GM06990 (cell line): ENCODE measurements at regions not wholly inside any gene's neighbourhood (a gene's known extent, or its start where the extent isn't known, plus 50 kb on each side); places are given as distances from the start of the nearest gene placed in this dataset.

Source experiments
- DNase-seq: peaks from one replicate; pipeline ENCODE4 v3.0.0-alpha.2; 2011; ENCODE audit not compliant: insufficient read length; ENCODE audit errors: extremely low read depth
- H3K27me3 ChIP-seq: replicated peaks from 2 replicates; pipeline ENCODE4 v1.6.0; 2011; ENCODE audit warnings: low read length; ENCODE audit not compliant: control insufficient read depth, insufficient read depth
- H3K36me3 ChIP-seq: 2 replicates; pipeline ENCODE4 v1.5.1; 2011; ENCODE audit warnings: low read length; ENCODE audit not compliant: control insufficient read depth, insufficient read depth
- H3K4me3 ChIP-seq: replicated peaks from 2 replicates; pipeline ENCODE4 v1.5.1; 2011; ENCODE audit warnings: low read depth, mild to moderate bottlenecking, control low read depth, low read length
- CTCF ChIP-seq: IDR thresholded peaks from 2 replicates; pipeline ENCODE4 v1.5.1; 2011; ENCODE audit warnings: low read length, control low read depth, mild to moderate bottlenecking, inconsistent platforms; ENCODE audit not compliant: insufficient read depth, poor library complexity, severe bottlenecking

- DNase-seq, result no peak
- no peak for TF ChIP-seq CTCF
- no peaks in the 10 kb centered on the region for H3K36me3 ChIP-seq
- no peak overlapping the region for H3K4me3 ChIP-seq
- H3K27me3 ChIP-seq, result no peaks in the 10 kb centered on the region
These were observed 53.7 kb upstream of the TMX4 start for GRCh38 chr20:8073024-8073832.

- Histone ChIP-seq H3K27me3 (no peaks in the 10 kb centered on the region), H3K36me3 (no peaks in the 10 kb centered on the region), H3K4me3 (no peak overlapping the region)
- no peak for TF ChIP-seq CTCF
- DNase-seq, result no peak
These were observed 55.4 kb upstream of the TMX4 start for GRCh38 chr20:8074931-8075330.

- no peak for TF ChIP-seq CTCF
- no peak overlapping the region for H3K4me3 ChIP-seq
- no peaks in the 10 kb centered on the region for H3K27me3 ChIP-seq
- no peaks in the 10 kb centered on the region for H3K36me3 ChIP-seq
- no peak for DNase-seq
These were observed 55.5 kb upstream of the PLCB1 start for GRCh38 chr20:8076306-8077136.

GRCh38 chr20:8077137-8077466 lies 55.0 kb upstream of the PLCB1 start:
- H3K4me3 ChIP-seq, result no peak overlapping the region
- DNase-seq, result no peak
- no peaks in the 10 kb centered on the region for H3K27me3 ChIP-seq
- no peak for TF ChIP-seq CTCF
- no peaks in the 10 kb centered on the region for H3K36me3 ChIP-seq

GRCh38 chr20:8078528-8078914 lies 53.5 kb upstream of the PLCB1 start:
- TF ChIP-seq CTCF, result no peak
- no peak for DNase-seq
- Histone ChIP-seq H3K4me3 (no peak overlapping the region), H3K27me3 (no peaks in the 10 kb centered on the region), H3K36me3 (no peaks in the 10 kb centered on the region)

- no peak overlapping the region for H3K4me3 ChIP-seq
- TF ChIP-seq CTCF, result no peak
- H3K27me3 ChIP-seq, result no peaks in the 10 kb centered on the region
- no peaks in the 10 kb centered on the region for H3K36me3 ChIP-seq
- no peak for DNase-seq
These were observed 52.1 kb upstream of the PLCB1 start for GRCh38 chr20:8079976-8080375.
